ENCODE measurements at regions not wholly inside any gene's neighbourhood (a gene's known extent, or its start where the extent isn't known, plus 50 kb on each side); places are given as distances from the start of the nearest gene placed in this dataset.

- Histone ChIP-seq H3K9me3 (ENCODE audit: control insufficient read depth in 4 of 4, insufficient read depth in 3 of 4, low read length in 3 of 4) (no peaks in the 10 kb centered on the region), H3K27ac (ENCODE audit: low read depth in 1 of 2, low read length in 1 of 2) (no peak overlapping the region), H3K4me1 (ENCODE audit: control insufficient read depth in 5 of 5, insufficient read depth in 5 of 5, low read length in 5 of 5) (no peaks in the 10 kb centered on the region), H3K27me3 (ENCODE audit: control insufficient read depth in 3 of 3, insufficient read depth in 3 of 3, low read length in 2 of 3) (no peaks in the 10 kb centered on the region), H3K36me3 (ENCODE audit: control insufficient read depth in 4 of 4, insufficient read depth in 4 of 4, low read length in 4 of 4) (no peaks in the 10 kb centered on the region), H3K4me3 (no peak overlapping the region), H3K9ac (ENCODE audit: insufficient read depth in 1 of 2, low read length in 2 of 2) (no peak overlapping the region)
- WGBS, 2 donors = 66 to 68% methylated on average over 4 of the region's 4 CpGs
- ATAC-seq (ENCODE audit: insufficient read depth, low FRiP score) (no peak), DNase-seq (no peak)
- TF ChIP-seq CTCF (IDR thresholded peaks at IDR 0.05; ENCODE audit: control extremely low read depth, extremely low read depth) = no peak
Observed at GRCh38 chr3:88534534-88534933, 384.8 kb downstream of the C3orf38 start.

- ATAC-seq (ENCODE audit: insufficient read depth, low FRiP score) (no peak), DNase-seq (no peak)
- Histone ChIP-seq H3K4me1 (ENCODE audit: control insufficient read depth in 5 of 5, insufficient read depth in 5 of 5, low read length in 5 of 5) (no peaks in the 10 kb centered on the region), H3K27ac (ENCODE audit: low read depth in 1 of 2, low read length in 1 of 2) (no peak overlapping the region), H3K4me3 (no peak overlapping the region), H3K9me3 (ENCODE audit: control insufficient read depth in 4 of 4, insufficient read depth in 3 of 4, low read length in 3 of 4) (no peaks in the 10 kb centered on the region), H3K36me3 (ENCODE audit: control insufficient read depth in 4 of 4, insufficient read depth in 4 of 4, low read length in 4 of 4) (no peaks in the 10 kb centered on the region), H3K27me3 (ENCODE audit: control insufficient read depth in 3 of 3, insufficient read depth in 3 of 3, low read length in 2 of 3) (no peaks in the 10 kb centered on the region), H3K9ac (ENCODE audit: insufficient read depth in 1 of 2, low read length in 2 of 2) (no peak overlapping the region)
- TF ChIP-seq CTCF (IDR thresholded peaks at IDR 0.05; ENCODE audit: control extremely low read depth, extremely low read depth) = no peak
- 97 to 98% methylated on average over 1 of the region's 1 CpG for WGBS, 2 donors
Observed at GRCh38 chr3:88535563-88535962, 385.8 kb downstream of the C3orf38 start.

- TF ChIP-seq CTCF (IDR thresholded peaks at IDR 0.05; ENCODE audit: control extremely low read depth, extremely low read depth) = no peak
- ATAC-seq (ENCODE audit: insufficient read depth, low FRiP score) = no peak
Observed at GRCh38 chr3:88542916-88543315, 393.2 kb downstream of the C3orf38 start.

GRCh38 chr3:88572450-88572849 is 422.7 kb downstream of the C3orf38 start:
- Histone ChIP-seq H3K27ac (ENCODE audit: low read depth in 1 of 2, low read length in 1 of 2) (no peak overlapping the region), H3K9me3 (ENCODE audit: control insufficient read depth in 4 of 4, insufficient read depth in 3 of 4, low read length in 3 of 4) (peaks cover 0 to 3% (median under 1%) of the 10 kb centered on the region in 4 donors), H3K4me1 (ENCODE audit: control insufficient read depth in 5 of 5, insufficient read depth in 5 of 5, low read length in 5 of 5) (no peaks in the 10 kb centered on the region), H3K9ac (ENCODE audit: insufficient read depth in 1 of 2, low read length in 2 of 2) (no peak overlapping the region), H3K36me3 (ENCODE audit: control insufficient read depth in 4 of 4, insufficient read depth in 4 of 4, low read length in 4 of 4) (no peaks in the 10 kb centered on the region), H3K4me3 (no peak overlapping the region), H3K27me3 (ENCODE audit: control insufficient read depth in 3 of 3, insufficient read depth in 3 of 3, low read length in 2 of 3) (no peaks in the 10 kb centered on the region)
- DNase-seq = no peak
- no peak for TF ChIP-seq CTCF (IDR thresholded peaks at IDR 0.05; ENCODE audit: control extremely low read depth, extremely low read depth)
- no peak for ATAC-seq (ENCODE audit: insufficient read depth, low FRiP score)
- 88% methylated on average over 3 of the region's 3 CpGs for WGBS, 2 donors

More at GRCh38 chr3:88542916-88543315, 393.2 kb downstream of the C3orf38 start:
- Histone ChIP-seq H3K9me3 (ENCODE audit: control insufficient read depth in 4 of 4, insufficient read depth in 3 of 4, low read length in 3 of 4) (peaks cover 0 to 1% (median 0%) of the 10 kb centered on the region in 4 donors), H3K9ac (ENCODE audit: insufficient read depth in 1 of 2, low read length in 2 of 2) (no peak overlapping the region), H3K4me1 (ENCODE audit: control insufficient read depth in 5 of 5, insufficient read depth in 5 of 5, low read length in 5 of 5) (no peaks in the 10 kb centered on the region), H3K27me3 (ENCODE audit: control insufficient read depth in 3 of 3, insufficient read depth in 3 of 3, low read length in 2 of 3) (no peaks in the 10 kb centered on the region), H3K27ac (ENCODE audit: low read depth in 1 of 2, low read length in 1 of 2) (no peak overlapping the region), H3K4me3 (no peak overlapping the region), H3K36me3 (ENCODE audit: control insufficient read depth in 4 of 4, insufficient read depth in 4 of 4, low read length in 4 of 4) (no peaks in the 10 kb centered on the region)
- no peak for DNase-seq

All from lung (tissue), 11 donors.